ENCODE measurements at regions not wholly inside any gene's neighbourhood (a gene's known extent, or its start where the extent isn't known, plus 50 kb on each side); places are given as distances from the start of the nearest gene placed in this dataset.

GRCh38 chr6:123127807-123128206 lies 131.8 kb downstream of the CLVS2 start:
- DNase-seq: peak in 1 of 2 experiments; percentile 28

GRCh38 chr6:123150076-123150475 lies 154.0 kb downstream of the CLVS2 start:
- no peak for DNase-seq

GRCh38 chr6:123159861-123160260 lies 163.8 kb downstream of the CLVS2 start:
- no peak for DNase-seq

Measured in NCI-H524 (cell line).